Activated CD4-positive, alpha-beta T cell treated with anti-CD3 and anti-CD28 coated beads, Interleukin-2, amount 50 U/mL, for 48 hours (primary cell): ENCODE measurements at regions not wholly inside any gene's neighbourhood (a gene's known extent, or its start where the extent isn't known, plus 50 kb on each side); places are given as distances from the start of the nearest gene placed in this dataset.

Experiments used
- DNase-seq, 2 experiments: peaks; one replicate each; pipeline ENCODE4 v3.0.0-alpha.2; 2020

- no peak for DNase-seq
Measured at GRCh38 chr15:101550124-101550523, 60.6 kb upstream of the PCSK6 start.

GRCh38 chr15:101549647-101550046, 60.1 kb upstream of the PCSK6 start:
- no peak for DNase-seq

- DNase-seq, result no peak
Measured at GRCh38 chr15:101547737-101548136, 58.2 kb upstream of the PCSK6 start.

- no peak for DNase-seq
Measured at GRCh38 chr15:101545548-101546505, 56.3 kb upstream of the PCSK6 start.

- no peak for DNase-seq
Measured at GRCh38 chr15:101544613-101544945, 55.1 kb upstream of the PCSK6 start.

DNA sequence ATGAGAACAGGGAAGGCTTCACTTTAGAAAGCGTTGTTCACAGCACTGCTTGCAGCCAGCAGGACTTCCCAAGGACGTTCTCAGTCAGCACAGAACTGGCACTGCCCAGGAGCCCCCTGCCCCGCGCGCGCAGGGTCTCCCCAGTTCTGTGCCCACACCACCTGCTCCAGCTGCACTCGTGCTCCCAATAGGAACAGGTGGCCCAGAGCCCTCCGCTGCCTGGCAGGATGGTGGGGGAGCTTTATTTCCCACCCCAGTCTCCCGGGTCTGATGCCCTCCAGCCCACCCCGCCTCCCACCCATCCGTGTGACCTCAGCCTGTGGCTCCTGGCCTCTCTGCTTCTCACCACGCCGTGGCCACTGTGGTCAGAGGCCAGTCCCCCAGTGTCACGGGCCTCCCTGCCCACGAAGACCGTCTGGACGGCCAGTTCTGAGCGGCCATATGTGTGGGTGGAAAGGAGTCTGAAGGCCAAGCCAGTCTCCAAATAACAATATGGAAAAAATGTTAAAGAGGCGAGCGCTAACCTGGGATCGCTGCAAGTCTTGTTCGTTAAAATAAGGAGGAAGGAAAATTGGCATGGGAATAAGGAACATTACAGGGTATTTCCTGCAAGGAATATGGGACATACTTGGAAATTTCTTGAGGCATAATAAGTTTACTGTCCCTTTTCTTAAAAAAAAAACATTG, 54.6 kb upstream of the PCSK6 start:
- DNase-seq, result no peak

DNA sequence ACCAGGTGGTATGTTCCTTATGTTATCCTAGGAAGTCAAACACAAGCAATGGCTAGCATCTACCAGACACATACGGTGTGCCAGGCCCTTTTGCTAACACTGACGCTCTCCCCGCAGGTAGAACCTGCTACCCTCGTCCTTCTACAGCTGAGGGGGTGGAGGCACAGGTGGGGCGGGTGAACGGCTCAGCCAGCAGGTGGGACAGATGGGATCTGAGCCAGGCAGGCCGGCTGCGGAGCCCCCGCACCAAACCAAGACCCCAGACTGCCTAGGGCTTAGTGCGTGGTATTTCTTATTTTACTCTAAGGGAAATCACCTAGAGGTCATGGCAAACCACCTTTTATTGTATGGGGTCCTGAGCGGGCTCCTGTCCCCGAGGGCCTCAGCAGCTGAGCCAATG, 53.9 kb upstream of the PCSK6 start:
- DNase-seq, result no peak

GRCh38 chr15:101543026-101543390, 53.5 kb upstream of the PCSK6 start:
- no peak for DNase-seq

GRCh38 chr15:101542306-101543025, 53.0 kb upstream of the PCSK6 start:
- no peak for DNase-seq

GRCh38 chr15:101541501-101542292, 52.2 kb upstream of the PCSK6 start:
- no peak for DNase-seq

DNA sequence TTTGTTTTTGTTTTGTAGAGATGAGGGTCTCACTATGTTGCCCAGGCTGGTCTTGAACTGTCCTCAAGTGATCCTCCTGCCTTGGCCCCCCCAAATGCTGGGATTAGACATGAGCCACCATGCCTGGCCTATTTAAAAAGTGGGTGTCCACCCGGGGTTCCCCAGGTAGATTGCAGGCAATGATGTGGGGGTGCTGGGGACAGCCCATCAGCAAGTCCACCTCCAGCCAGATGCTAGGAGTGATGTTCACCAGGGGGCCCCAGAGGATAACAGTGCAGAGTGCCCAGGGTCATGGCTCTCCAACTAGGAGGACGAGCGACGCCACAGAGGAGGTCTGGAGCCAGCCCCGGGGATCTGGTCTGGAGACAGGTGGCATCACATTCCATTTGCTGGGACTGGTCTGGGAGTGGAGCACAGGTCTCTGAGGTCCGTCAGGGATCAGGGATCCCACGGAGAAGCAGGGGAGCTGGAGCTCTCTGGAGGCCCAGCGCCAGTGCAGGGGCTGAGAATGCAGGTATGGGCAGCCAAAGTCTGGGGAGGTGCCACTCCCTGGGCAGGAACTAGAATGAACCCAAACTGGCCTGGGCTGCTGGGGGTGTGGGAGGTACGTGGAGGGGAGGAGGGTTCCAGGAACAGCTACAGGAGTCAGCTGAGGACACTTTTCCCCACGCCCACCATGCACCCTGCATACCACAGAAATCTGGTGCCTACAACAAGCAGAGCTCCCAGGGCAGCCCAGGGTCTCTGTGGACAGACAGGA, 51.2 kb upstream of the PCSK6 start:
- DNase-seq, result no peak

- DNase-seq, result no peak
Measured at GRCh38 chr15:101539930-101540329, 50.4 kb upstream of the PCSK6 start.

DNA sequence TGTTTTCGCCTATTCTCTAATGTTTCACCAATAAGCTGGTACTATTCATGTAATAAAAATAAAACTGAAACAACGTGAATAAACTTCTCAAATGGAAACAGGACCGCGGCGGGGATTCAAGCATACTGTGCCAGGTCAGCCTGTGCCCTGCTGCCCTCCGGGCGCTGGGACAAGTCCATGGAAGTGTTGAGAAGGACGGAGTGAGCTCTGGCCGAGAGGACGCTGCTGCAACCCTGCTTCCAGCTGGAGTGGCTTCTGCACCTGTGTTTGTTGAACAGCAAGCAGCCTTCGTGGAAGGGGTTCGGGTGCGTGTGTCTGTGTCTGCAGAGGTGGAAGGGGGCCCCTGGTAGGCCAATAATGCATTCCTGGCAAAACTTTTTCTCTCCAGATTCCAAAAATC, 50.0 kb upstream of the PCSK6 start:
- no peak for DNase-seq
